Activated naive CD4-positive, alpha-beta T cell treated with anti-CD3 and anti-CD28 coated beads, Interleukin-2, amount 50 U/mL, for 24 hours (primary cell): ENCODE measurements at regions not wholly inside any gene's neighbourhood (a gene's known extent, or its start where the extent isn't known, plus 50 kb on each side); places are given as distances from the start of the nearest gene placed in this dataset.

Experiments used
- H3K27ac Mint-ChIP-seq: one replicate; pipeline ENCODE4 v1.8.0; 2021; ENCODE audit warnings: mild to moderate bottlenecking, mixed read lengths
- H3K27me3 Mint-ChIP-seq: one replicate; pipeline ENCODE4 v1.8.0; 2021; ENCODE audit warnings: mixed read lengths
- H3K36me3 Mint-ChIP-seq: one replicate; pipeline ENCODE4 v1.8.0; 2021; ENCODE audit warnings: mixed read lengths
- H3K4me1 Mint-ChIP-seq: one replicate; pipeline ENCODE4 v1.8.0; 2021; ENCODE audit warnings: mixed read lengths
- H3K4me3 Mint-ChIP-seq: one replicate; pipeline ENCODE4 v1.8.0; 2021; ENCODE audit warnings: mild to moderate bottlenecking, mixed read lengths
- H3K9me3 Mint-ChIP-seq: one replicate; pipeline ENCODE4 v1.8.0; 2021; ENCODE audit warnings: mixed read lengths

GRCh38 chr7:136688601-136689000, 179.9 kb upstream of the CHRM2 start:
- Mint-ChIP-seq H3K27me3 (no peaks in the 10 kb centered on the region), H3K9me3 (peaks cover 6% of the 10 kb centered on the region), H3K4me3 (no peak overlapping the region), H3K4me1 (no peaks in the 10 kb centered on the region), H3K36me3 (no peaks in the 10 kb centered on the region), H3K27ac (no peak overlapping the region)

DNA sequence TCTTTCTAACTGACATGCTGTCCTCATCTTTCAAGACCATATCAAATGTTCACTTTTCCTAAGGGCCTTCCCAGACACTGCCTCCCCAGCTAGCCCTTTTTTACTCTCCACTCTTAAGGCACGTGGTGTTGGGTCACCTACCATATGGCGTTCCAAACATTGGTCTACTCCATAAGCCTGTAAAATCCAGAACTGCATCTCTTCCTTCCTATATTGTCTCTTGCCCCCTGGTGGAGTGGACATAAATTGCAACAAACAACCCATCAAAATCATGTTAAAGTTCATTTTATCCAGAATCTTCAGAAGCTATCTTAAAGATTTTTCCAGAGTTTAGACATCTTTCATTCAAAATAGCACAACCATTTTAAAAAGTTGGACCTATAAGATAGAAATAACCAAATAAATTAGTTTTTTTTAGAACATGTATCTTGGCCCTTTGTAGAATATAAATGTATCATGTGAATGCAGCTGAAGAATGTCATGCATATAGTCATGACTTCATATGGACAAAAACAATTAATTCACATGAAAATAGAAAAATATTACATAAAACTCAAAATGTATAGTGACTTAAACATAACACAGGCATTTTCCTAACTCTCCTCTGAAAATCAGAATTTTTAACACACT, 180.6 kb upstream of the CHRM2 start:
- Mint-ChIP-seq H3K27me3 (no peaks in the 10 kb centered on the region), H3K36me3 (no peaks in the 10 kb centered on the region), H3K4me1 (no peaks in the 10 kb centered on the region), H3K4me3 (no peak overlapping the region), H3K27ac (no peak overlapping the region), H3K9me3 (peaks cover 6% of the 10 kb centered on the region)

DNA sequence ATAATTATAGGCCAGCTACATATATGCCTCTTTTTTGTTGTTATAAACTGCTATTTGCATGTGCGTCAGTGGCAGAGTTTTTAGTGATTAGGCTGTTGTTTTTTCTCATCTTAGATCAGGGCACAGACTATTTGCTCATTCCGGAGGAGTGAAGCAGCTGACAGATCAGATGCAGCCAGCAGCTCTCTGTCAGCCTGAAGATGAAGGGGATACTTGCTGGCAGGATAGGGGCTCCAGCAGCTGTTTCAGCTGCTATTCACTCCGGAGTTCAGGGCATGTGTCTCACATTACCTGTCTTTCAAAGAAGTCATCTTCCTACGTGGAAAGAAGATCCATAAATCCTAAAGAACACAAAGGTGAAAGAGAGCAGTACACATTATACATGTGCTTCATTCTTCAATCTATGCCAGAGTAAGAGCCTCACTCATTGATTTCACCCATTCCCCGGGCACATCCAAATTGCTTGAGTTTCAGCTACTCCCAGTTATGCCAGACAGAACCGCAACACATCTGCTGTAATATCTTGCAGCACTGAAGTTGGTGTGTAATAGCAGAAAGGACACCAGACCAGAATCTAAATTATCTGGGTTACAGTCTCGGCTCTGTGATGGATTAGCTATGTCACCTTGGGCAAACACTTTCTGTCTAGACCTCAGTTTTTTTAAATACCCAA, 182.8 kb upstream of the CHRM2 start:
- Mint-ChIP-seq H3K36me3 (no peaks in the 10 kb centered on the region), H3K4me1 (no peaks in the 10 kb centered on the region), H3K4me3 (no peak overlapping the region), H3K9me3 (peaks cover 6% of the 10 kb centered on the region), H3K27ac (no peak overlapping the region), H3K27me3 (no peaks in the 10 kb centered on the region)

- Mint-ChIP-seq H3K9me3 (peaks cover 7% of the 10 kb centered on the region), H3K36me3 (no peaks in the 10 kb centered on the region), H3K27me3 (no peaks in the 10 kb centered on the region), H3K4me3 (no peak overlapping the region), H3K27ac (no peak overlapping the region), H3K4me1 (no peaks in the 10 kb centered on the region)
Observed at GRCh38 chr7:136677471-136678365, 190.7 kb upstream of the CHRM2 start.

- Mint-ChIP-seq H3K36me3 (no peaks in the 10 kb centered on the region), H3K9me3 (peaks cover 11% of the 10 kb centered on the region), H3K4me3 (no peak overlapping the region)
Observed at GRCh38 chr7:136667584-136667983, 200.9 kb upstream of the CHRM2 start.

DNA sequence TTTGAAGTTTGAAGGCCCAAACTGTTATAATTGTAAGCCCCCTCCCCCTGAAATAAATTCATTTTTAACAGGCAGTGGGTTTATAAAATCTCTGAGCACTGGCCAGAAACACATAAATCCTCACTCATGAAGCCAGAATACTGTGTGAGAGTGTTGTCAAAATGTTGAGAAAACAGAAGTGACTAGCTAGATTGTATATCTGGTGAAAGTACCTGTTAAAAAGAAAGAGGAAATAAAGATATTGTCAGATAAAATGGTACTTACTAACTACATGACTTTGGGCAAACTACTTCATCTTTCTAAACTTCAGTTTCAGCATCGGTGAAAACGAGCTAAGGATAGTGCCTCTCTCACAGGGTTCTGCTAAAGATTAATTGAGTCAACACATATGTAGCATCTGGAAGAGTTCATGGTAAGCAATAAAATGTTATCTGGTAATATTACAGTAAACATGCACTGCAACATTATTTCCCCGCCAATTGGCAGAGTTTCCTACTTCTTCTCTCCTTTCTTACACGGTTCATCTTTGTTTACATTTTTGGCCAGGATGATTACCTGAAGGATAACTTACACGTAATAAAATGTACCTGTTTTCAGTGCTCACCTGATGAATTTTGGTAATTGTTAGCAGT, 202.5 kb upstream of the CHRM2 start:
- no peaks in the 10 kb centered on the region for H3K36me3 Mint-ChIP-seq
- no peaks in the 10 kb centered on the region for H3K4me1 Mint-ChIP-seq
- H3K27me3 Mint-ChIP-seq = no peaks in the 10 kb centered on the region
- H3K9me3 Mint-ChIP-seq = no peaks in the 10 kb centered on the region
- no peak overlapping the region for H3K4me3 Mint-ChIP-seq
- no peak overlapping the region for H3K27ac Mint-ChIP-seq

More at GRCh38 chr7:136667584-136667983, 200.9 kb upstream of the CHRM2 start:
- H3K27ac Mint-ChIP-seq = no peak overlapping the region
- no peaks in the 10 kb centered on the region for H3K27me3 Mint-ChIP-seq
- no peaks in the 10 kb centered on the region for H3K4me1 Mint-ChIP-seq

DNA sequence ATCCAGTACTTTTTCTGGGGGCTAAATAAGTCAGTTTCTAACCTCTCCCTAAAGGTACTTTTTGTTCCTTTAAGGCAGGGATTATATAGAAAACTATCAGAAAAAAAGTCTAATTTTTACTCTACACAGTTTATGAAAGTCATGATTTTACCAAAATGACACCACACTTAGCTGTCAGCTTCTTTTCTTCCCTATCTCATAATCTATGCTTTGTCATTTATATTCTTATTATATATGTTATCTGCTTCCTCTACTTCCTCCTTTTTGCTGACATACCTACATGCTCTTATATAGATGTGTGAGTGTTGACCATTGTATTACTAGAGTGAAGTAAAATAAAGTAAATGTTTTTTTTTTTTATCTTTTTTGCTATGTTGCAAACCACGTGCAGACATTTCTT, 203.9 kb upstream of the CHRM2 start:
- Mint-ChIP-seq H3K27ac (no peak overlapping the region), H3K4me3 (no peak overlapping the region), H3K4me1 (no peaks in the 10 kb centered on the region), H3K9me3 (no peaks in the 10 kb centered on the region), H3K36me3 (no peaks in the 10 kb centered on the region), H3K27me3 (no peaks in the 10 kb centered on the region)

DNA sequence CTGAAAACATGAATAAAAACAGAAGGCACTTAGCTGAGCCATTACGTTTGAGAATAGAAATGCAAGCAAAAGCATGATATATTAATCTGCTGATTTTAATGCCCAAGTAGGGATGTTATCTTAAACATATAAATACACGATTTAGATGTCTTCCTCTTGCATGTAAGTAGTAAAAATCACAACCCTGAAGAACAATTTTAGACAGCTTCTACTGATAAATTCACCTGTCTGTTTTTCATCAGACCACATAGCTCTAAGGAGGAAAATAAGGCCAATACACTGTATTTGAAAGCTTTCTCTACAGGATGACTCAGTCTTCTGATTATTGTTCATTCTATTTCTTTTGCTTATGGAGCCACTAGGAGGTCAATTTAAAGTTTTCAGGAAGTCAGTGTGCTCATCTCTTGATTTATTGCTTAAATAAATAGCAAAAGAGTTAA, 210.9 kb upstream of the CHRM2 start:
- no peak overlapping the region for H3K27ac Mint-ChIP-seq
- H3K4me3 Mint-ChIP-seq = no peak overlapping the region
- H3K27me3 Mint-ChIP-seq = no peaks in the 10 kb centered on the region
- no peaks in the 10 kb centered on the region for H3K36me3 Mint-ChIP-seq
- no peaks in the 10 kb centered on the region for H3K4me1 Mint-ChIP-seq
- no peaks in the 10 kb centered on the region for H3K9me3 Mint-ChIP-seq

DNA sequence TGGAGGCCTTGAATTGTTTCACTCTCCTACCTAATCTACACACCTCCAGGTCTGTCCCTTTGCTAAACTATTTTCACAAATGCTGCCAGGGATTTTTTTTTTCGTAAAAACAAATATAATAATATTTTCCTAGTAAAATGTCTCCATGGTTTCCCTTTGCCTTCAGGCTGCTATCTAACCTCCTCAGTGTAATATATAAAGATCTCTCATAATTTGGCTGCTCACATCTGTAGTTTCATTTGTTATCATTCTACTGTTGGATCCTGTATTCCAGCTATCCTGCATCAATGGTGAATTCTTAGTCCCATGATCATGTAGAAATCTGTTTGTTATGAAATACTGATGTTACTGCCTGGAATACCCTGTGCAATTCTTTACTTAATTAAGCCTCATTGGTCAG, 211.9 kb upstream of the CHRM2 start:
- H3K9me3 Mint-ChIP-seq = no peaks in the 10 kb centered on the region
- H3K27me3 Mint-ChIP-seq = no peaks in the 10 kb centered on the region
- no peak overlapping the region for H3K27ac Mint-ChIP-seq
- H3K4me1 Mint-ChIP-seq = no peaks in the 10 kb centered on the region
- H3K4me3 Mint-ChIP-seq = no peak overlapping the region
- no peaks in the 10 kb centered on the region for H3K36me3 Mint-ChIP-seq

DNA sequence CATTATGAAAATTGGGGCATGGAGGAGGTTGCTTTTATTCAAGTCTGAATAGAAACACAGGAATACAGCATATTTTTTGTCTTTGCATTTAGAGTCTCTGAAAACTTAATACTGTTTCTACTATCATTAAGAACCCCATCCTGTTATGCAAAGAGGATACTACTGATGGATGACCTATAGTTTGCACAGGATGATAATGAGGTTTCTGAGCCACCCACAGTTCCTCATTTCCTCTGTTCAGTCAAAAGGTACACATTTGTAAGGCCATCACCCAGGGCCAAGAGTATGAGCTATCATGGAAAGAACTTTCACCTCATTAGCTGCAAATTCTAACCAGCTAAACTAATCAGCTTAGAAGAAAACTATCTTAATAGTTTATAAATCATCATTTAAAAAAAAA, 213.0 kb upstream of the CHRM2 start:
- Mint-ChIP-seq H3K27me3 (no peaks in the 10 kb centered on the region), H3K27ac (no peak overlapping the region), H3K36me3 (no peaks in the 10 kb centered on the region), H3K4me1 (no peaks in the 10 kb centered on the region), H3K4me3 (no peak overlapping the region), H3K9me3 (no peaks in the 10 kb centered on the region)

- no peak overlapping the region for H3K27ac Mint-ChIP-seq
- H3K9me3 Mint-ChIP-seq = peaks cover 6% of the 10 kb centered on the region
- H3K27me3 Mint-ChIP-seq = no peaks in the 10 kb centered on the region
- H3K4me3 Mint-ChIP-seq = no peak overlapping the region
- no peaks in the 10 kb centered on the region for H3K4me1 Mint-ChIP-seq
- no peaks in the 10 kb centered on the region for H3K36me3 Mint-ChIP-seq
Observed at GRCh38 chr7:136654406-136654805, 214.0 kb upstream of the CHRM2 start.

DNA sequence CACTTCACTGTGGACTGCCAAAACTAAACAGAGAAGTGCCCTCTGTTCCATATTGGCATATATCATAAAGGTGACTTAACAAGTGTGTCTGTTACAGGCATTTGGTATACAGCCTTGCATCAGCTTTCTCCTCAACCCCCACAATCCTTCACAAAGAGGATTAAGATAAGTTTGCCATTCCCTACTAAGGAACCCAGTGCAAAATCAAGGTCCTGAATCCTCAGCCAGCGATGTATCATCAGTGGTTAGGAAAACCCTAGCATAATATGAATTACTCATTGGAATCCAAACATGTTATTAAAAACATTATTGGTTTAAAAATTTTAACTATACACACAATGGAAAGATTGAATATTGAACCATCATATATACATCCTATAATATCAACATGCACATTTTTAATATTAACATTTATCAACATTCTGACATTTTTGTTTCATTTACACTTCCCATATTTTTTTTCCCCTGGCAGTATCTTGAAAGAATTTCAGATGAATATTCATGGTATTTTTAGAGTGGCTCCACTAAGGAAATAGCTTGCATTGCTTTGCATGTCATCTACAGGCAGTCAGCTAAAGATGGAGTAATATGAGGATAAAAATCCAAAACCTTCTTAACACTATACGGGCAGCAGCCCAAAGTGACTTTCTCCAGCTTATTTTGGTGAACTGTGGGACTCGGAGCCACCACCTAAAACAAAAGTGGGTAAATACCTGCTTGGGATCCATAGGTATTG, 215.6 kb upstream of the CHRM2 start:
- Mint-ChIP-seq H3K36me3 (no peaks in the 10 kb centered on the region), H3K9me3 (peaks cover 6% of the 10 kb centered on the region), H3K27me3 (no peaks in the 10 kb centered on the region)

DNA sequence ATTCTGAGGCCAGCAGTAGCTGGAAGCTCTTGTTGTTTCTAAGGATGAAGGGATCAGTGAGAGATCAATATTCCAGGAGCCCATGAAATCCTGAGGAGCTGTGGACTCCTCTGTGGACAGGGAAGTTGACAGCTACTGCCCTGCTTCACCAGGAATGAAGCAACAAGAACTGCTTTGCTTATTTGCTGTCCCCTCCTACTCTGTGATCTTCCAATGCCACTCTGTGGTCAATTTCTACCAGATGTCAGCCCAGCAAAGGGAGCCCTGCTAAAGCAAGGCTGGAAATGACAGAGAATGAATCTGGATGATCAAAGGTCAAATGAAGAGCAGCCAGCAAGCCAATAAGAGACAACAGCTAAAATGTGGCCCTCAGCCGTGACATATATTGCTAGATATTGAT, 227.5 kb upstream of the CHRM2 start:
- no peak overlapping the region for H3K27ac Mint-ChIP-seq
- H3K36me3 Mint-ChIP-seq = no peaks in the 10 kb centered on the region
- H3K4me3 Mint-ChIP-seq = no peak overlapping the region
- no peaks in the 10 kb centered on the region for H3K4me1 Mint-ChIP-seq
- H3K27me3 Mint-ChIP-seq = no peaks in the 10 kb centered on the region
- no peaks in the 10 kb centered on the region for H3K9me3 Mint-ChIP-seq

More for the DNA sequence above, 215.6 kb upstream of the CHRM2 start:
- Mint-ChIP-seq H3K27ac (no peak overlapping the region), H3K4me1 (no peaks in the 10 kb centered on the region), H3K4me3 (no peak overlapping the region)

- Mint-ChIP-seq H3K27ac (no peak overlapping the region), H3K27me3 (no peaks in the 10 kb centered on the region), H3K4me1 (no peaks in the 10 kb centered on the region), H3K9me3 (peaks cover 10% of the 10 kb centered on the region), H3K4me3 (no peak overlapping the region), H3K36me3 (no peaks in the 10 kb centered on the region)
Observed at GRCh38 chr7:136637813-136638212, 230.6 kb upstream of the CHRM2 start.

- no peaks in the 10 kb centered on the region for H3K4me1 Mint-ChIP-seq
- H3K27ac Mint-ChIP-seq = no peak overlapping the region
- no peaks in the 10 kb centered on the region for H3K27me3 Mint-ChIP-seq
- no peak overlapping the region for H3K4me3 Mint-ChIP-seq
- H3K36me3 Mint-ChIP-seq = no peaks in the 10 kb centered on the region
- H3K9me3 Mint-ChIP-seq = peaks cover 13% of the 10 kb centered on the region
Observed at GRCh38 chr7:136635751-136636150, 232.7 kb upstream of the CHRM2 start.
